ENCODE measurements at regions not wholly inside any gene's neighbourhood (a gene's known extent, or its start where the extent isn't known, plus 50 kb on each side); places are given as distances from the start of the nearest gene placed in this dataset.
A peak's percentile ranks its signal among the peaks of the same experiment; 100 is the strongest.

GRCh38 chr3:102089904-102090720 lies 240.8 kb downstream of the NFKBIZ start:
- TF ChIP-seq RARB (CRISPR knock-in tag; IDR thresholded peaks at IDR 0.05): peak; percentile 71; the same call in 1 of the 2 replicates
- no peak for TF ChIP-seq ZFP30 (CRISPR knock-in tag; IDR thresholded peaks at IDR 0.05)
- 0 out of 2 replicates have a peak, but pooled peaks have one; percentile 33 for TF ChIP-seq PATZ1 (CRISPR knock-in tag; IDR thresholded peaks at IDR 0.05; ENCODE audit: borderline replicate concordance)
